Activated B cell treated with CpG ODN at 0.5 μM for 24 hours (primary cell): ENCODE measurements at regions not wholly inside any gene's neighbourhood (a gene's known extent, or its start where the extent isn't known, plus 50 kb on each side); places are given as distances from the start of the nearest gene placed in this dataset.

Source experiments
- ATAC-seq: fragments of 200-7000 bp; cut with Tn5 transposase; one replicate; pipeline ENCODE4 v1.10.0; 2021; ENCODE audit warnings: low read depth, mild to moderate bottlenecking, moderate library complexity
- CTCF ChIA-PET: fragments of 350-600 bp; sonication (Branson Sonifier 250); formaldehyde crosslinking; loops from one replicate; lab custom pipeline; 2021; ENCODE audit warnings: antibody characterized with exemption; lab: Charles Lee
- POLR2A ChIA-PET: fragments of 350-600 bp; sonication (Branson Sonifier 250); formaldehyde crosslinking; loops from one replicate; lab custom pipeline; 2021; ENCODE audit warnings: antibody characterized with exemption; lab: Charles Lee
- DNase-seq: peaks from one replicate; pipeline ENCODE4 v3.0.0; 2022
- H3K27ac Mint-ChIP-seq: one replicate; pipeline ENCODE4 v1.8.0; 2020; ENCODE audit warnings: mixed read lengths
- H3K27me3 Mint-ChIP-seq: one replicate; pipeline ENCODE4 v1.8.0; 2021; ENCODE audit warnings: mixed read lengths
- H3K36me3 Mint-ChIP-seq: one replicate; pipeline ENCODE4 v1.8.0; 2021; ENCODE audit warnings: low read depth, mixed read lengths
- H3K4me1 Mint-ChIP-seq: one replicate; pipeline ENCODE4 v1.8.0; 2021; ENCODE audit warnings: mixed read lengths
- H3K4me3 Mint-ChIP-seq: one replicate; pipeline ENCODE4 v1.8.0; 2020; ENCODE audit warnings: mild to moderate bottlenecking, mixed read lengths
- H3K9me3 Mint-ChIP-seq: one replicate; pipeline ENCODE4 v1.8.0; 2020; ENCODE audit warnings: mixed read lengths
- intact Hi-C: fragments of 100-400 bp; cut with micrococcal nuclease; formaldehyde crosslinking; loops from one replicate; pipeline ENCODE4 v1.15.1; 2024
- TF ChIP-seq, protein P1 (sequence below): fragments of 200-600 bp; IDR thresholded peaks from one replicate; pipeline ENCODE4 v1.8.0; 2022; ENCODE audit warnings: antibody characterized with exemption, mild to moderate bottlenecking

DNA sequence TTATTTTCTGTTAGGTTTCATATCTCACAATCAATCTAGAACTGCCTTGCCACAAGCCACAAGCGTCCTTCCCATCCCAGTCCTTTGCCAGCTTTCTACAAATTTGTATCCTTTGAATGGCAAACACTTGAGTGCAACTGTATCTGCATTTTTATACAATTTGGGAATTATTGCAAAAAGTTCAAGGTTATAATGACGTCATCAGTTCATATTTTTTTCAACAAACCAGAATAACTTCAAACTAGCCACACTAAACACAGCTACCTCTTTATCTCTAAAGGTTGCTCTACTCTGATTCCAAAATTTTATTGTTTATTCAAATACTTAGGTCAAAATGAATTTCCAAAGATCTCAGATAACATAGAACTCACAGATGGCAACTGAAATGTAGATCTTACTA is 877.1 kb downstream of the TMEM182 start:
- no peaks in the 10 kb centered on the region for H3K27me3 Mint-ChIP-seq
- no peak for ATAC-seq
- peaks cover 4% of the 10 kb centered on the region for H3K9me3 Mint-ChIP-seq
- TF ChIP-seq, protein P1, sequence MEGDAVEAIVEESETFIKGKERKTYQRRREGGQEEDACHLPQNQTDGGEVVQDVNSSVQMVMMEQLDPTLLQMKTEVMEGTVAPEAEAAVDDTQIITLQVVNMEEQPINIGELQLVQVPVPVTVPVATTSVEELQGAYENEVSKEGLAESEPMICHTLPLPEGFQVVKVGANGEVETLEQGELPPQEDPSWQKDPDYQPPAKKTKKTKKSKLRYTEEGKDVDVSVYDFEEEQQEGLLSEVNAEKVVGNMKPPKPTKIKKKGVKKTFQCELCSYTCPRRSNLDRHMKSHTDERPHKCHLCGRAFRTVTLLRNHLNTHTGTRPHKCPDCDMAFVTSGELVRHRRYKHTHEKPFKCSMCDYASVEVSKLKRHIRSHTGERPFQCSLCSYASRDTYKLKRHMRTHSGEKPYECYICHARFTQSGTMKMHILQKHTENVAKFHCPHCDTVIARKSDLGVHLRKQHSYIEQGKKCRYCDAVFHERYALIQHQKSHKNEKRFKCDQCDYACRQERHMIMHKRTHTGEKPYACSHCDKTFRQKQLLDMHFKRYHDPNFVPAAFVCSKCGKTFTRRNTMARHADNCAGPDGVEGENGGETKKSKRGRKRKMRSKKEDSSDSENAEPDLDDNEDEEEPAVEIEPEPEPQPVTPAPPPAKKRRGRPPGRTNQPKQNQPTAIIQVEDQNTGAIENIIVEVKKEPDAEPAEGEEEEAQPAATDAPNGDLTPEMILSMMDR: no peak
- no peaks in the 10 kb centered on the region for H3K4me1 Mint-ChIP-seq
- ChIA-PET CTCF (no interaction called here), POLR2A (no interaction called here)
- DNase-seq: no peak
- no peaks in the 10 kb centered on the region for H3K36me3 Mint-ChIP-seq
- H3K4me3 Mint-ChIP-seq: no peak overlapping the region
- no peak overlapping the region for H3K27ac Mint-ChIP-seq
- intact Hi-C loops: no loop called here

DNA sequence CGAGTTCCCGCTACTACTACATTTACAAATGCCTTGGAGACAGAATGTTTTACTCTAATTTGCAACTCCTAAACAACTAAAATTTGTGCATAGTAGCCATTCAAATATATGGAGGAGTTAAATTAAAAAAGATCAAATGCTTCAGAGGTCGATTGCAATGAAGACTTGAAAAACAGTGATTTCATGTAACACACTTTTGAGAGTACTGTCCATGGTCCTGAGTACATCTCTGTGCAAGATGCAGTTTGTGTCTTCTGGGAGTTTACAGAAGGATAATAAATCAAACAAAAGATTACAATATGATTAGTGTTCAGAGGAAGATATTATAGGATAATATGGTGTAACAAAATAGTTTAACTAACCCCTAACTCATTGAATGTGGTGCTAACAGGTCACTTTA is 894.7 kb downstream of the TMEM182 start:
- Mint-ChIP-seq H3K27ac (no peak overlapping the region), H3K4me3 (no peak overlapping the region), H3K4me1 (no peaks in the 10 kb centered on the region), H3K9me3 (no peaks in the 10 kb centered on the region), H3K36me3 (no peaks in the 10 kb centered on the region), H3K27me3 (no peaks in the 10 kb centered on the region)
- TF ChIP-seq, protein P1: no peak
- intact Hi-C loops: no loop called here
- ChIA-PET POLR2A (no interaction called here), CTCF (no interaction called here)
- DNase-seq (no peak), ATAC-seq (no peak)

DNA sequence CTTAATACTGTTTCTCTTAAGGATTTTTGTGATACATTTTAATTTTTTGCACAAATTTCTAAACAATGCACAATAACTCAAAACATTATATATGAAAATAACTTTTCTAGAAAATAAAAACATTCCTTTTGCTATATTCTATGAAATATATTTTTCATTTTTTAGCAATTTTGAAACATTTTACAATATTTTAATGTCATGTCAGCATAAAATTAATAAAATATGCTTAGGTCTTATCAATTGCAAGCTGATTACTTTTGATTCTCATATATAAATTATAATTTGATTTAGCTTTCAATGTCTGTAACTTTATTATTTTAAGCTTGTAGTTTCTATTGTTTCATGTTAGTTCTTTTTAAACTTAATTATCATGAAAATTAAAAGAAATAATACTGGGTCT is 898.7 kb downstream of the TMEM182 start:
- ChIA-PET CTCF (no interaction called here), POLR2A (no interaction called here)
- TF ChIP-seq, protein P1: no peak
- Mint-ChIP-seq H3K4me1 (no peaks in the 10 kb centered on the region), H3K36me3 (no peaks in the 10 kb centered on the region), H3K4me3 (no peak overlapping the region), H3K27ac (no peak overlapping the region), H3K27me3 (no peaks in the 10 kb centered on the region), H3K9me3 (peaks cover 2% of the 10 kb centered on the region)
- intact Hi-C loops: no loop called here
- ATAC-seq (no peak), DNase-seq (no peak)

DNA sequence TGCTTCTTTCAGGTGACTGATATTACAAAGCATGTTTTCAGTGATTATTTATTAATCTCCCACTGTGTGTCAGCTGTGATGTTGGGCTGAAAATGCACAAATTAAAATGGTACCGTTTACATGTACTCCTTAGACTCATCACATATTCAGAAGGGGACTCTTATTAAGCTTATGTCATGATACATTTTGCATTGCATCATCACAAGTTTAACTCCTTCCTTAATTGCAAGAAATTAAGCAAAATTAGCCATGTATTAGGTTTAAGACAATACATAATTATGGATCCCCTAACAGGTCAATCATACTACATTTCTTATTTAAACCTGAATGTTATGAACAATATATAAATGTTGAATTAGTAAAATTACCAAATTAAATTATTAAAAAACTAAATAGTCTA is 899.1 kb downstream of the TMEM182 start:
- DNase-seq: no peak
- H3K36me3 Mint-ChIP-seq: no peaks in the 10 kb centered on the region
- intact Hi-C loops: no loop called here
- TF ChIP-seq, protein P1: no peak
- ChIA-PET POLR2A (no interaction called here), CTCF (no interaction called here)
- H3K27ac Mint-ChIP-seq: no peak overlapping the region
- no peak overlapping the region for H3K4me3 Mint-ChIP-seq
- no peak for ATAC-seq
- H3K4me1 Mint-ChIP-seq: no peaks in the 10 kb centered on the region
- H3K27me3 Mint-ChIP-seq: no peaks in the 10 kb centered on the region
- H3K9me3 Mint-ChIP-seq: peaks cover 2% of the 10 kb centered on the region

DNA sequence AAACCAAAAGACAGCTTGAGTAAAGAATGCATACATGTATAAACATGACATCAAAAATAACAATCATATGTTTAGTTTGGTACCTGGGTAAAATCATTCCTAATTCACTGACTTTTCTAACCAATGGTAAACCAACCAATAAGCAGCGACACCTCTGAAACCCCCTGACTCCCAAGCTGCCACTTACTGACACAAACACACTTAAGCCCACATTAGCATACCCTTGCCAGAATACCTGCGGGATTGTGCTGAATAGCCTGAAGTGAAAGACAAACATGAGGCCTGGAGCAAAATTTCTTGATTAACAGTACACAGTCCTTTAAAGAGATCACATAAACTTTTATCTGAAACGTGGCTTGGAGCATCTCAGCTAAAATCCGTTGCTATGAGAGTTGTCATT is 902.9 kb downstream of the TMEM182 start:
- no peak for DNase-seq
- Mint-ChIP-seq H3K9me3 (peaks cover 2% of the 10 kb centered on the region), H3K27ac (no peak overlapping the region), H3K4me3 (no peak overlapping the region), H3K4me1 (no peaks in the 10 kb centered on the region), H3K36me3 (no peaks in the 10 kb centered on the region), H3K27me3 (no peaks in the 10 kb centered on the region)
- intact Hi-C loops: no loop called here
- TF ChIP-seq, protein P1: no peak
- no peak for ATAC-seq
- ChIA-PET CTCF (no interaction called here), POLR2A (no interaction called here)
